ENCODE measurements at regions not wholly inside any gene's neighbourhood (a gene's known extent, or its start where the extent isn't known, plus 50 kb on each side); places are given as distances from the start of the nearest gene placed in this dataset.

GRCh38 chr19:32039440-32039839 is 306.0 kb upstream of the ZNF507 start:
- H4K20me1 ChIP-seq (ENCODE audit: insufficient read depth, low read length) = no peaks in the 10 kb centered on the region
- no peak overlapping the region for H3K9ac ChIP-seq (ENCODE audit: low read depth, low read length)
- H2BK20ac ChIP-seq (ENCODE audit: low read depth, low read length) = no peak overlapping the region
- in situ Hi-C loops (cut with MboI; ENCODE audit: low sequenced_read_pairs) (no loop called here), intact Hi-C loops (cut with micrococcal nuclease) (no loop called here), dilution Hi-C loops (cut with HindIII; ENCODE audit: low sequenced_read_pairs, unreplicated experiment) (no loop called here)
- no peak overlapping the region for H2BK15ac ChIP-seq (ENCODE audit: low read depth, low read length)
- no peak overlapping the region for H2AK5ac ChIP-seq (ENCODE audit: low read depth, low read length)
- CTCF ChIA-PET = no interaction called here
- DNase-seq (no peak), ATAC-seq (ENCODE audit: low read depth) (no peak)
- POLR2A ChIA-PET (ENCODE audit: unreplicated experiment) = no interaction called here
- no peaks in the 10 kb centered on the region; the same call in none of the 2 replicates for H3K27me3 ChIP-seq (ENCODE audit: control insufficient read depth, insufficient read depth, low read length)
- TF ChIP-seq RFX5 (IDR thresholded peaks at IDR 0.05; ENCODE audit: low read depth, low read length) (no peak), MAFK (IDR thresholded peaks at IDR 0.05; ENCODE audit: low read depth, low read length) (no peak), FOS (IDR thresholded peaks at IDR 0.05; ENCODE audit: low read depth, low read length) (no peak)
- H3K27ac ChIP-seq (ENCODE audit: insufficient read depth, low read length) = no peak overlapping the region
- H2BK120ac ChIP-seq (ENCODE audit: low read depth, low read length) = no peak overlapping the region
- H4K91ac ChIP-seq (ENCODE audit: insufficient read depth, low read depth, low read length) = no peak overlapping the region
- H3K23ac ChIP-seq (ENCODE audit: low read depth, low read length) = no peak overlapping the region
- no peak overlapping the region for H3K18ac ChIP-seq (ENCODE audit: low read depth, low read length)
- H3K9me1 ChIP-seq (ENCODE audit: insufficient read depth, low read length) = no peaks in the 10 kb centered on the region
- H2AK9ac ChIP-seq (replicated peaks; ENCODE audit: low read depth, low read length, poor library complexity) = no peak overlapping the region
- H2AFZ ChIP-seq (replicated peaks; ENCODE audit: low read length, poor library complexity) = no peak overlapping the region
- H3K14ac ChIP-seq (replicated peaks; ENCODE audit: low read depth, low read length) = no peak overlapping the region
- H3K36me3 ChIP-seq (ENCODE audit: control insufficient read depth, insufficient read depth, low read length) = no peaks in the 10 kb centered on the region
- no peak overlapping the region for H2BK5ac ChIP-seq (ENCODE audit: low read depth, low read length, poor library complexity, severe bottlenecking)
- no peak overlapping the region for H3K4ac ChIP-seq (ENCODE audit: low read depth, low read length)
- no peak overlapping the region for H3K4me2 ChIP-seq (ENCODE audit: low read depth, low read length)
- BruUV-seq (replicated peaks) = no TSS peak
- no peak overlapping the region for H3K56ac ChIP-seq (ENCODE audit: extremely low read depth, insufficient read depth, low read length)
- H3K79me1 ChIP-seq (ENCODE audit: low read depth in 1 of 2, low read length in 2 of 2) = no peaks in the 10 kb centered on the region
- no peak overlapping the region for H3K4me3 ChIP-seq (ENCODE audit: insufficient read depth, low read depth, low read length)
- H3K4me1 ChIP-seq (ENCODE audit: control insufficient read depth, insufficient read depth, low read length) = no peaks in the 10 kb centered on the region
- no peak overlapping the region for H4K5ac ChIP-seq (ENCODE audit: low read depth, low read length)
- 100% methylated on average over 3 of the region's 13 CpGs; no CpG with 5 or more reads in 1 of the 2 experiments for WGBS, 2 experiments (ENCODE audit: extremely low coverage in 2 of 2, insufficient read length in 1 of 2)
- H4K8ac ChIP-seq (ENCODE audit: low read depth in 2 of 2, low read length in 2 of 2) = no peak overlapping the region
- no peaks in the 10 kb centered on the region for H3K9me3 ChIP-seq (ENCODE audit: control insufficient read depth, insufficient read depth, low read length)

All from IMR-90 (cell line).